GM19351 (cell line): ENCODE measurements at regions not wholly inside any gene's neighbourhood (a gene's known extent, or its start where the extent isn't known, plus 50 kb on each side); places are given as distances from the start of the nearest gene placed in this dataset.

Experiments
- ATAC-seq: cut with Tn5 transposase; IDR thresholded peaks from one replicate; pipeline ENCODE4 v1.9.1; 2021; ENCODE audit warnings: mild to moderate bottlenecking, moderate library complexity; ENCODE audit not compliant: unreplicated experiment

DNA sequence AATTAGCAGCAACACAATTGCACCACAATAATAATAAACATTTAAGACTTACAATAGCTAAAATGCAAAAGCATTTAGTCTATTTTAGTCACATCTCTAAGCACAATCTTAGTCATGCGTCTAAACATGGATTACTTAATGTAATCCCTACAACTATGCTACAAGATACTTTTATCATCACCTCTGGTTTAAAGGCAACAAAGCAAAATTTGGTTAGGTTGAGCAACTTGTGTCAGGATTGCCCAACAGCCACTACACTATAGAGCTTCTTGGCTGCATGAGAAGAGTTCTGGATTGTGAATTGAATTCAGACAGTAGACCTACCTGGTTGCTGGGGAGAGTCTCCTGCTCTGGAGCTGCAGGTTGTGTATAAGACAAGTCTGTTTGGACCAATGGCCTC, 146.5 kb upstream of the PUDP start:
- no peak for ATAC-seq

DNA sequence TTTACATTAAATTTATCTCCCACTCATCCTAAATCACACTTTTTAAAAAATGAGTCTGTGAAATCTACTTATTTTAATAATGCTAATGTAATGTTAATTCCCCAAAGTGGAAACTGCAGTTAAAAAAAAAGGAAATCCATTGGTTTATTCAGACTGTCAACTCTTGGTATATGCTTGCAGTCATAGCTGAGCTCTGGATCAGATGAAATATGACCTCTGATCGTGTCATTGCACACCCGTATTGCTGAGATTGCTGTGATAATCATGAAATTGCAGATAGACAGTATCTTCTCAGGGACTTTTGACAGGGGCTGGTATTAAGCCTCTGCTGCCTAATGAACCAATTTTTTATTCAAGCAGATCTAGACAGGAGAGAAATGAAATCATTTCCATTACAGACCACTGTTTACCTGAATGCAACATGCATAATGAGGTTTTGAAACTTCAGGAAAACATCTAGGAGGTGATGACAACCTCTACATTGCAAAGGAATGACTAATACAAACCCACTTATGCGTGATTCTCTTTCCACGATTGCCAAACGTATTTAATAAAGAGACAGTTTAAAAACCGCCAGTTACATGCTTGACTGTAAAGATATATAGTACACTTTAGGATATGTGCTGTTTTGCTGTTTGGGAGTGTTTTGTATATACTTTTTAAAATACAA, 138.3 kb upstream of the PUDP start:
- no peak for ATAC-seq

DNA sequence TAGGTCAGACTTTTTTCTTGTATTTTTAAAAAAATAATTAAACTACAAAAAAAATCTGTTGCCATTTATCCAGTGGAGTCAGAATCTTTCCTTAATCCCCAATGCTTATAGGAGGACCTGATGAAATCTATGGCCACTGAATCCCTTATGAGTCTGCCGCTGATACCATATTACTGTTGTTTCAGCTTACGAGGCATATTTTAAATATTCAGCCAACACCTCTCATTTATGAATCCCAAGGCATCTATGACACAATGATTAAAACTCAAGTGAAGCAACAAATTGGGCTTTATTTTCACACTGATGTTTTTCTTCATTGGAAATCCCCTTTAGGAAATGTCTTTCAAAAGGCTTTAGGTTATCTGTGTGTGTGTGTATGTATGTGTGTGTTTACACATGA, 137.8 kb upstream of the PUDP start:
- ATAC-seq: no peak

- ATAC-seq: no peak
These were observed 135.8 kb upstream of the PUDP start for GRCh38 chrX:7283741-7284140.

GRCh38 chrX:7280520-7280919, 132.6 kb upstream of the PUDP start:
- no peak for ATAC-seq

GRCh38 chrX:7272346-7272745, 124.4 kb upstream of the PUDP start:
- no peak for ATAC-seq

DNA sequence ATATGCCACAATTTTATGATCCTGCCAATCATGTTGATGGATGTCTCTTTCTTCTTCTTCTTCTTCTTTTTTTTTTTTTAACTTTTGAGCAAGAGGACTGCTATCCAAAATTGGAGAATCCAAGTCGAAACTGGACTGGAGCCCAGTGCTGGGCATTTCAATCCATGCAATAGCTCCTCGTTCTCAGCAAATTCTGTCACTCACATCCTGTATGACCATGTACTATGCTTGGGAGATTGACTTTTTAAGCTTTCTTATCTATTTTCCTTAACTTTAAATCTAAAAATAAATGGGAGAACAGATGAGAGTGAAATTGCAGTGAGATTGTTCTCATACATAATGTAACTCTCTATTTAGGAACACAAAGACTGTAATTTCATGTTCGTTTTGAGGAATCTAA, 123.0 kb upstream of the PUDP start:
- ATAC-seq: no peak

- ATAC-seq: no peak
These were observed 122.0 kb upstream of the PUDP start for GRCh38 chrX:7269991-7270390.

DNA sequence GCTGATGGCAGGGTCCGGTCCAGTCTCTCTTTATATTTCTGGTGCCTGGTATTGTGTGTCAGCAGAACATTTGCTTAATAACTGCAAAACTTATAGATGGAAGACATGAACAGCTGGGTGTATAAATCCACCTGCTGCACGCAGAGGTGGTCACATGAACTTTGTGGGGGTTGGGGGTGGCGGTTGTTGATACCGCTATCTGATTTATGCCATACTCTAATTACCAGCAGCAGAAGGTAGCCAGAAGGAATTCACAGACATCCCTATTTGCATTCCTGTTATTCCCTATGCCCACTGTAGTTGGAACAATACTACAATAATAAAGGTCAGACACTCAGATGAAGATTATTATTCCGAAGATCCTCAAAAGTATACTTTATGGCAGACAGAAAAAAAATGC, 121.6 kb upstream of the PUDP start:
- no peak for ATAC-seq

DNA sequence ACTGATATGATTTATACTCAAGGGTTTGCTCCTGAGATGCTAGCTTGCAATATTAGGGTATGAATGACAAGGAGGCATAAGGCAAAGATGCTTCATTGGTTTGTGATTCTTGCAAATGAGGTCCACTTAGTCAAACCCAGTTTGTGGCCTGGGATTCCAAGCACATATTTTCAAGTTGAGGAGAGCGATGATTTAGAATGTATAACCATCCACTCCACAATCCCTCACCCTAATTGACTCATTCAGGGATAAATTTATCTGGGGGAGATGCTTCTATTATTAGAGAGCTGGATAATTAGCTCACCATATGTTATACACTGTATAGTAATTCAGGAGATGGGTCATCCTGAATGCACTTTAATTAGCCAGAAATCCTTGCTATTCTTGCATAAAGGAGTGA, 118.3 kb upstream of the PUDP start:
- no peak for ATAC-seq

GRCh38 chrX:7264399-7264798, 116.4 kb upstream of the PUDP start:
- peak; percentile 50 for ATAC-seq

DNA sequence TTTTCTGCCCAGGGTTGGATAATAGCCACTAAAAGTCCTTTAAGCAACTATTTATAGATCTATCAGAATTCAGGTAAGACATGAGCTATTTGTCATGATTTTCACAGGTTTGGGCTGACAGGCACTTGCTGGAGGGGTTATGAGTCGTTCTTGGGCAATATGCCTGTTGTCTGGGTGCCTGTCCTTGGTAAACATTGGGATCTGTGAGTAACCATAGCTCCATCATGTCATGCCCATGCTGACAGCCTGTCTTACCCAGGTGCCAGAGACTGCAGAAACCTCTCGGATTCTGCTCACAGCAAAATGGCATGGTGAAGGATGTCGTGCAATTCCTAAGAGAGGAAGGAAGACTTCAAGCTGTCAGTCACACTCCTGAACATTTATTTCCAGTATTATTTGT, 116.0 kb upstream of the PUDP start:
- no peak for ATAC-seq

- no peak for ATAC-seq
These were observed 115.4 kb upstream of the PUDP start for GRCh38 chrX:7263330-7263729.

DNA sequence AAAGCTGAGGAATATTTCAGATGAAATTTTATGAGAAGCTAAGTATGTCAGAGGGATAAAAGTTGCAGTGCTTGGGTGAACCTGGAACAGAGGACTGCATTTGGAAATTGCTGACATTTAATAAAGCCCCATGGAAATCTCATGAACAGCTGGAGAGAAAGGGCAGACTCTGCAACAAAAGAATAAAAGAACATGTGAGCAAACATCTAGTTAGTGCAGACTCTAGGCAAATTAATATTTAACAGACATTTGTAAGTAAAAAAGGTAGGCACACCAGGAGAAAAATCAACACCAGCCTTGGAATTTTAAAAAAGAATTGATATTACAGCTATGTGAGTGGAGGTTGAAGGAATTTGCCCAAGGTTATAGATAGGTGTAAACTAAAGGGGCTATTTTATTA, 114.6 kb upstream of the PUDP start:
- no peak for ATAC-seq

DNA sequence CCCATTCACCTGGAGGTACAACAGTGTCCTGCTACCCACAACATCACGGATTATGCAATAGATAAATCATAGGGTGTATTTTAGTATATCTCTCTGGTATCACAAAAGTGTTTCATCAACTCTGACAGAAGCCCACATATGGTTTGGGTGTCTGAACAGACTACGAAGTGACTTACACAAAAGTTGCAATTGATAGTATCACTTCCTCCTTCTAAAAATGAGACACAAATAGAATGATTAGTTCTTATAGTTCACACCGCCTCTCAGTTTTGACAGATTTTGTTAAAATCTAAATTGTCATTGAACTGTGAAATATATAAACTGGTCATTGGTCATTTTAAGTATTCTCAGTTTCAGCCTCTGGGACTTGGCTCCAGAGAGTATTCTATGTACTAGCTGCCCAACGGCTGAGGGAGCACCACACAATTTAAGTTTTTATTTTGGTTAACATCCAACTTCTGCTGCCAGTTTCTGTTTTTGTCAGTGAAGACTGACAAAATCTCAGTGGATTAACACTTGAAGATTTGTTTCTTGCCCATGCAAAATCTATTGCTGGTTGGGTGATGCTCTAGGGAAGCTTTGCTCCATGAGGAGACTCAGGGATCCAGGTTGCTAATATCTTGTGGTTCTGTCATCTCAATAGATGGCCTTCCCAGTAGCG, 113.8 kb upstream of the PUDP start:
- peak; percentile 84 for ATAC-seq

GRCh38 chrX:7254144-7254543, 106.2 kb upstream of the PUDP start:
- ATAC-seq: peak; percentile 43

DNA sequence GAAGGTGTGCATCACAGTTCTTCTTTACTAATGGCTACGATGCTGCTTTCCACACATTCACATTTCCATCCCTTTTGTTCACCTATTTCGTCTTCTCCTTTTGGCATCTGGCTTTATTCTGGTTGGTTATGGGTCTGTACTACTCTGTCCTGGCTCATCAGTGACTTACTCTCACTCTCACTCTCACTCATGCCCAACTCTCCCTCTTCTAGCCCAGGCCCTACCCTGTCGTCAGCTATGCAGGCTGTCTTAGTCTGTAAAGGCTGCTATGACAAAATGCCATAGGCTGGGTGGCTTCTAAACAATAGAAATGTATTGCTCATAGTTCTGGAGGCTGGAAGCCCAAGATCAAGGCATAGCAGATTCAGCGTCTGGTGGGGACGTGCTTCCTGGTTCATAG, 105.6 kb upstream of the PUDP start:
- no peak for ATAC-seq

GRCh38 chrX:7252013-7252610, 104.2 kb upstream of the PUDP start:
- ATAC-seq: peak; percentile 49

DNA sequence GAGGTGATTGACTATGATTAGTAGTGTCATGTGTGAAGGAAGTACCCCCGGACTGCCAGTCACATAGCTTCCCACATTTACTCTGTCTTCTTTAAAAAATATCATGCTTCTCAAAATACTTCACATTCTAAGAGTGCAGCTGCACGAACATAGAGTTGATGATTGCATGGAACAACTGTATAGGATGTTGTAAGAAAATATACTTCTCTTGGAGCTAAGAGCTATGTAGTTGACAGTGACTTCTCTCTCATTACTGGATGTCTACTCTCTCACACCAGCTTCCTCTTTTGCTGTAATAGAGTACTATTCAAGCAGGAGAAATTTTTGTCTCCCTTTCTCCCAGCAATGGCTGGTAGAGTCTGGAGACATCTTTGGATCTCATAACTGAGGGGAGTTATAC, 99.4 kb upstream of the PUDP start:
- ATAC-seq: no peak

- no peak for ATAC-seq
These were observed 96.5 kb upstream of the PUDP start for GRCh38 chrX:7244405-7244804.

DNA sequence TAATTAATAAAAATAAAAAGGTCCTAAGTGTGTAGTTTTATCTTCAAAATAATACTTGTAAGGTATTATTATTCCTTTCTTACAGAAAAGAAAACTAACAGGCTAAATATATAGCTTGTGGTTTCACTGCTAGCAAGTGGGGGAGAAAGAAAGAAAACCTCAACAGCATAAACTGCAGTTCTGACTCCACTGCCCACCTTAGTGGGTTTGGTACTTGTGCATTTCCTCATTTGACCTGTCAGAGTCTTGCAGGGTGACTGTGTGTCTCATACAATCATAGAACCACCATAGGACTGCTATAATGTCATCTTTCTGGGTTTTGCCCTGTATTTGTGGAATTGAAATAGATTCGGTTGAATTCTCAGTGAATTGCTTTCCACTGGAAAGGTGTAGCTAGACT, 94.7 kb upstream of the PUDP start:
- peak; percentile 99 for ATAC-seq

DNA sequence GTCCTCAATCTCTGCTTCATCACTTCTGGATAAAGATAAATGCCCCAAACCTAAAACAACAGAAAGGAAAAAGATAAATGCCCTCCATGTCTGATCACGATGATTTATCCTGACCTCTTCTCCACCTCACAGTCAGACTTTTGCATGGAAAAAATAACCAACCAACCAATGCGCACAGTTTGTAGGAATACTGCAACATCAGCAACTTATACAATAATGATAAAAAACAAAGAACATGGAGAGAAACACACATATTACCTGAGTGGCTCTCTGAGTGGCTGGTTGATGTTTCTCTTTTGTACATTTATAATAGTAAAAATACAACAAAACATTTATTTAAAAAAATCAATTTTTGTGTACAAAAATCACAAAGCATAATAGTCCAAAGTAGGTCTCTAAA, 93.0 kb upstream of the PUDP start:
- ATAC-seq: no peak

- ATAC-seq: no peak
These were observed 87.1 kb upstream of the PUDP start for GRCh38 chrX:7235071-7235470.
